GM23338 (cell line): ENCODE measurements at regions not wholly inside any gene's neighbourhood (a gene's known extent, or its start where the extent isn't known, plus 50 kb on each side); places are given as distances from the start of the nearest gene placed in this dataset.

Experiments
- ATAC-seq: fragments of 200-7000 bp; cut with Tn5 transposase; 3 replicates; pipeline ENCODE4 v1.9.1; 2020
- DNase-seq: peaks from one replicate; pipeline ENCODE4 v3.0.0-alpha.2; 2015; ENCODE audit warnings: low spot score
- H2AFZ ChIP-seq: fragments of 200-600 bp; sonication (generic); 2 replicates; pipeline ENCODE4 v1.8.0; 2016; ENCODE audit warnings: antibody characterized with exemption, mild to moderate bottlenecking, moderate library complexity
- H3F3A ChIP-seq: fragments of 200-600 bp; sonication (generic); replicated peaks from 2 replicates; pipeline ENCODE4 v1.8.0; 2017; ENCODE audit warnings: antibody characterized with exemption, mixed run types, low read depth
- H3K27ac ChIP-seq: fragments of 200-600 bp; sonication (generic); 2 replicates; pipeline ENCODE4 v1.6.1; 2016; ENCODE audit warnings: low read depth
- H3K27me3 ChIP-seq: fragments of 200-600 bp; sonication (generic); 2 replicates; pipeline ENCODE4 v1.8.0; 2016; ENCODE audit warnings: mild to moderate bottlenecking, mixed run types, moderate library complexity; ENCODE audit not compliant: insufficient read depth
- H3K36me3 ChIP-seq: fragments of 200-600 bp; sonication (generic); 2 replicates; pipeline ENCODE4 v1.8.0; 2016; ENCODE audit warnings: mild to moderate bottlenecking; ENCODE audit not compliant: insufficient read depth
- H3K4me1 ChIP-seq: fragments of 200-600 bp; sonication (generic); 2 replicates; pipeline ENCODE4 v1.8.0; 2016; ENCODE audit warnings: mild to moderate bottlenecking, moderate library complexity; ENCODE audit not compliant: insufficient read depth
- H3K4me2 ChIP-seq: fragments of 200-600 bp; sonication (generic); 2 replicates; pipeline ENCODE4 v1.7.1; 2017; ENCODE audit warnings: mixed run types
- H3K4me3 ChIP-seq: fragments of 200-600 bp; sonication (generic); 2 replicates; pipeline ENCODE4 v1.6.1; 2016; ENCODE audit warnings: mixed run types
- H3K79me2 ChIP-seq: fragments of 200-600 bp; sonication (generic); replicated peaks from 2 replicates; pipeline ENCODE4 v1.8.0; 2017; ENCODE audit warnings: mild to moderate bottlenecking; ENCODE audit not compliant: insufficient read depth
- H3K9me2 ChIP-seq: fragments of 200-600 bp; sonication (generic); 2 replicates; pipeline ENCODE4 v1.8.0; 2017; ENCODE audit not compliant: insufficient read depth
- H4K20me1 ChIP-seq: fragments of 200-600 bp; sonication (generic); replicated peaks from 2 replicates; pipeline ENCODE4 v1.8.0; 2017; ENCODE audit warnings: mild to moderate bottlenecking; ENCODE audit not compliant: insufficient read depth
- H3K27ac Mint-ChIP-seq: 2 replicates; pipeline ENCODE4 v1.8.0; 2020; ENCODE audit warnings: inconsistent platforms, mild to moderate bottlenecking, moderate library complexity, mixed read lengths
- H3K27me3 Mint-ChIP-seq: 3 replicates; pipeline ENCODE4 v1.8.0; 2022; ENCODE audit warnings: low read depth, mild to moderate bottlenecking, moderate library complexity, mixed read lengths, inconsistent platforms; ENCODE audit not compliant: insufficient read depth, poor library complexity
- H3K36me3 Mint-ChIP-seq: 3 replicates; pipeline ENCODE4 v1.8.0; 2021; ENCODE audit warnings: low read depth, mild to moderate bottlenecking, inconsistent platforms, moderate library complexity, mixed read lengths
- H3K4me1 Mint-ChIP-seq: 3 replicates; pipeline ENCODE4 v1.8.0; 2020; ENCODE audit warnings: mild to moderate bottlenecking, inconsistent platforms, mixed read lengths
- H3K4me3 Mint-ChIP-seq: 3 replicates; pipeline ENCODE4 v1.8.0; 2021; ENCODE audit warnings: moderate library complexity, mild to moderate bottlenecking, inconsistent platforms, mixed read lengths
- H3K9me3 Mint-ChIP-seq: 3 replicates; pipeline ENCODE4 v1.8.0; 2020; ENCODE audit warnings: moderate library complexity, mild to moderate bottlenecking, inconsistent platforms, mixed read lengths
- CREB1 ChIP-seq: fragments of 250-450 bp; sonication (Bioruptor Pico); IDR thresholded peaks from 2 replicates; pipeline ENCODE4 v1.5.0; 2020; ENCODE audit warnings: low read depth, mild to moderate bottlenecking, moderate library complexity
- EZH2 ChIP-seq: fragments of 200-600 bp; sonication (generic); IDR thresholded peaks from one replicate; pipeline ENCODE4 v1.8.0; 2017; ENCODE audit warnings: antibody characterized with exemption, mild to moderate bottlenecking, low read depth; ENCODE audit not compliant: unreplicated experiment
- EZH2phosphoT487 ChIP-seq: fragments of 200-600 bp; sonication (generic); IDR thresholded peaks from one replicate; pipeline ENCODE4 v1.8.1; 2018; ENCODE audit warnings: antibody characterized with exemption; ENCODE audit not compliant: unreplicated experiment
- JUNB ChIP-seq: IDR thresholded peaks from one replicate; pipeline ENCODE4 v1.6.1; 2016; ENCODE audit warnings: antibody characterized with exemption; ENCODE audit not compliant: unreplicated experiment
- NANOG ChIP-seq: IDR thresholded peaks from 2 replicates; pipeline ENCODE4 v1.6.1; 2016; ENCODE audit warnings: antibody characterized with exemption, borderline replicate concordance
- POLR2AphosphoS5 ChIP-seq: IDR thresholded peaks from 2 replicates; pipeline ENCODE4 v1.6.1; 2016; ENCODE audit warnings: antibody characterized with exemption, low read depth
- STAT1 ChIP-seq: IDR thresholded peaks from one replicate; pipeline ENCODE4 v1.6.1; 2016; ENCODE audit warnings: antibody characterized with exemption; ENCODE audit not compliant: unreplicated experiment
- ZNF114 ChIP-seq: fragments of 250-450 bp; sonication (Bioruptor Pico); IDR thresholded peaks from 2 replicates; pipeline ENCODE4 v1.5.0; 2020; ENCODE audit warnings: mild to moderate bottlenecking, moderate library complexity
- ZNF331 ChIP-seq: fragments of 250-450 bp; sonication (Bioruptor Pico); IDR thresholded peaks from 2 replicates; pipeline ENCODE4 v1.5.0; 2020; ENCODE audit warnings: low read depth, mild to moderate bottlenecking, moderate library complexity
- TF ChIP-seq, protein P1 (sequence below): IDR thresholded peaks from one replicate; pipeline ENCODE4 v1.6.1; 2018; ENCODE audit warnings: antibody characterized with exemption; ENCODE audit not compliant: unreplicated experiment
- TF ChIP-seq, protein P2 (sequence below), 2 experiments: fragments of 200-600 bp in 1 of 2; sonication (generic) in 1 of 2; conservative IDR thresholded peaks; 2 replicates each; pipeline versions ENCODE4 v1.5.1 to v1.6.1; 2016 to 2017; ENCODE audit warnings: antibody characterized with exemption in 2 of 2, low read depth in 2 of 2, mild to moderate bottlenecking in 2 of 2, moderate library complexity in 1 of 2
- TF ChIP-seq, protein P3 (sequence below): fragments of 250-450 bp; sonication (Bioruptor Pico); IDR thresholded peaks from 2 replicates; pipeline ENCODE4 v1.5.0; 2020; ENCODE audit warnings: mild to moderate bottlenecking, moderate library complexity
- TF ChIP-seq, protein P4 (sequence below): IDR thresholded peaks from 2 replicates; pipeline ENCODE4 v1.6.1; 2016; ENCODE audit warnings: antibody characterized with exemption

DNA sequence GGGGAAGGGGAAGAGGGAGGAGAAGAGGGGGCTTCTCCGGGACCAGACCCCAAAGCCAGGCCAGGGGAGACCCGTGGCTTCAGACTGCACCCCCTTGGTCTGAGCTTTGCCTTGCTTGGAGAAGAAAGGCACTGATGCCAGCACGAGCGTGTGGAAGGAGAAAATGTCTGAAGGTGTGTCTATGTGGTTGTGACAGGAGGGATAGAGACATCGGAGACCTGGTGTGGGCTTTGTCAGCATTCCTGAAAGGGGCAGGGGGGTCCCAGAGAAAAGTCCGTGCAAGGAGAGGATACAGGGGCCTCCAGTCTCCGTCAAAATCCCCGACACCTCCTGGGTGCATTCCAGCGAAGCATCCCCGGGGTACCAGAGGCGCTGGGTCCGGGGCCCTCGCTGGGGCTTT, 139.0 kb upstream of the LHX5 start:
- peaks cover 37% of the 10 kb centered on the region for H3K4me1 ChIP-seq
- no peaks in the 10 kb centered on the region for H4K20me1 ChIP-seq
- peak overlapping the region; percentile 81 for H3K4me3 ChIP-seq
- peaks cover 15% of the 10 kb centered on the region; the same call in 1 of the 2 replicates for H3F3A ChIP-seq
- ATAC-seq (peak; percentile 33), DNase-seq (peak; percentile 41)
- peaks cover 38% of the 10 kb centered on the region for H3K4me1 Mint-ChIP-seq
- peak overlapping the region; percentile 79 for H3K27ac Mint-ChIP-seq
- H3K9me3 Mint-ChIP-seq, result peaks cover 9% of the 10 kb centered on the region; the same call in 2 of the 3 replicates
- H3K4me3 Mint-ChIP-seq, result peak overlapping the region; percentile 77
- TF ChIP-seq CREB1 (CRISPR knock-in tag) (no peak), EZH2 (no peak), ZNF114 (no peak), ZNF331 (CRISPR knock-in tag) (no peak), NANOG (no peak), STAT1 (no peak), POLR2AphosphoS5 (no peak), JUNB (no peak), EZH2phosphoT487 (no peak)
- TF ChIP-seq, protein P1, sequence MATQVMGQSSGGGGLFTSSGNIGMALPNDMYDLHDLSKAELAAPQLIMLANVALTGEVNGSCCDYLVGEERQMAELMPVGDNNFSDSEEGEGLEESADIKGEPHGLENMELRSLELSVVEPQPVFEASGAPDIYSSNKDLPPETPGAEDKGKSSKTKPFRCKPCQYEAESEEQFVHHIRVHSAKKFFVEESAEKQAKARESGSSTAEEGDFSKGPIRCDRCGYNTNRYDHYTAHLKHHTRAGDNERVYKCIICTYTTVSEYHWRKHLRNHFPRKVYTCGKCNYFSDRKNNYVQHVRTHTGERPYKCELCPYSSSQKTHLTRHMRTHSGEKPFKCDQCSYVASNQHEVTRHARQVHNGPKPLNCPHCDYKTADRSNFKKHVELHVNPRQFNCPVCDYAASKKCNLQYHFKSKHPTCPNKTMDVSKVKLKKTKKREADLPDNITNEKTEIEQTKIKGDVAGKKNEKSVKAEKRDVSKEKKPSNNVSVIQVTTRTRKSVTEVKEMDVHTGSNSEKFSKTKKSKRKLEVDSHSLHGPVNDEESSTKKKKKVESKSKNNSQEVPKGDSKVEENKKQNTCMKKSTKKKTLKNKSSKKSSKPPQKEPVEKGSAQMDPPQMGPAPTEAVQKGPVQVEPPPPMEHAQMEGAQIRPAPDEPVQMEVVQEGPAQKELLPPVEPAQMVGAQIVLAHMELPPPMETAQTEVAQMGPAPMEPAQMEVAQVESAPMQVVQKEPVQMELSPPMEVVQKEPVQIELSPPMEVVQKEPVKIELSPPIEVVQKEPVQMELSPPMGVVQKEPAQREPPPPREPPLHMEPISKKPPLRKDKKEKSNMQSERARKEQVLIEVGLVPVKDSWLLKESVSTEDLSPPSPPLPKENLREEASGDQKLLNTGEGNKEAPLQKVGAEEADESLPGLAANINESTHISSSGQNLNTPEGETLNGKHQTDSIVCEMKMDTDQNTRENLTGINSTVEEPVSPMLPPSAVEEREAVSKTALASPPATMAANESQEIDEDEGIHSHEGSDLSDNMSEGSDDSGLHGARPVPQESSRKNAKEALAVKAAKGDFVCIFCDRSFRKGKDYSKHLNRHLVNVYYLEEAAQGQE, result no peak
- TF ChIP-seq, protein P2, sequence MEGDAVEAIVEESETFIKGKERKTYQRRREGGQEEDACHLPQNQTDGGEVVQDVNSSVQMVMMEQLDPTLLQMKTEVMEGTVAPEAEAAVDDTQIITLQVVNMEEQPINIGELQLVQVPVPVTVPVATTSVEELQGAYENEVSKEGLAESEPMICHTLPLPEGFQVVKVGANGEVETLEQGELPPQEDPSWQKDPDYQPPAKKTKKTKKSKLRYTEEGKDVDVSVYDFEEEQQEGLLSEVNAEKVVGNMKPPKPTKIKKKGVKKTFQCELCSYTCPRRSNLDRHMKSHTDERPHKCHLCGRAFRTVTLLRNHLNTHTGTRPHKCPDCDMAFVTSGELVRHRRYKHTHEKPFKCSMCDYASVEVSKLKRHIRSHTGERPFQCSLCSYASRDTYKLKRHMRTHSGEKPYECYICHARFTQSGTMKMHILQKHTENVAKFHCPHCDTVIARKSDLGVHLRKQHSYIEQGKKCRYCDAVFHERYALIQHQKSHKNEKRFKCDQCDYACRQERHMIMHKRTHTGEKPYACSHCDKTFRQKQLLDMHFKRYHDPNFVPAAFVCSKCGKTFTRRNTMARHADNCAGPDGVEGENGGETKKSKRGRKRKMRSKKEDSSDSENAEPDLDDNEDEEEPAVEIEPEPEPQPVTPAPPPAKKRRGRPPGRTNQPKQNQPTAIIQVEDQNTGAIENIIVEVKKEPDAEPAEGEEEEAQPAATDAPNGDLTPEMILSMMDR (conservative IDR thresholded peaks at IDR 0.05; ENCODE audit: low read depth in 2 of 2), result no peak
- TF ChIP-seq, protein P3, sequence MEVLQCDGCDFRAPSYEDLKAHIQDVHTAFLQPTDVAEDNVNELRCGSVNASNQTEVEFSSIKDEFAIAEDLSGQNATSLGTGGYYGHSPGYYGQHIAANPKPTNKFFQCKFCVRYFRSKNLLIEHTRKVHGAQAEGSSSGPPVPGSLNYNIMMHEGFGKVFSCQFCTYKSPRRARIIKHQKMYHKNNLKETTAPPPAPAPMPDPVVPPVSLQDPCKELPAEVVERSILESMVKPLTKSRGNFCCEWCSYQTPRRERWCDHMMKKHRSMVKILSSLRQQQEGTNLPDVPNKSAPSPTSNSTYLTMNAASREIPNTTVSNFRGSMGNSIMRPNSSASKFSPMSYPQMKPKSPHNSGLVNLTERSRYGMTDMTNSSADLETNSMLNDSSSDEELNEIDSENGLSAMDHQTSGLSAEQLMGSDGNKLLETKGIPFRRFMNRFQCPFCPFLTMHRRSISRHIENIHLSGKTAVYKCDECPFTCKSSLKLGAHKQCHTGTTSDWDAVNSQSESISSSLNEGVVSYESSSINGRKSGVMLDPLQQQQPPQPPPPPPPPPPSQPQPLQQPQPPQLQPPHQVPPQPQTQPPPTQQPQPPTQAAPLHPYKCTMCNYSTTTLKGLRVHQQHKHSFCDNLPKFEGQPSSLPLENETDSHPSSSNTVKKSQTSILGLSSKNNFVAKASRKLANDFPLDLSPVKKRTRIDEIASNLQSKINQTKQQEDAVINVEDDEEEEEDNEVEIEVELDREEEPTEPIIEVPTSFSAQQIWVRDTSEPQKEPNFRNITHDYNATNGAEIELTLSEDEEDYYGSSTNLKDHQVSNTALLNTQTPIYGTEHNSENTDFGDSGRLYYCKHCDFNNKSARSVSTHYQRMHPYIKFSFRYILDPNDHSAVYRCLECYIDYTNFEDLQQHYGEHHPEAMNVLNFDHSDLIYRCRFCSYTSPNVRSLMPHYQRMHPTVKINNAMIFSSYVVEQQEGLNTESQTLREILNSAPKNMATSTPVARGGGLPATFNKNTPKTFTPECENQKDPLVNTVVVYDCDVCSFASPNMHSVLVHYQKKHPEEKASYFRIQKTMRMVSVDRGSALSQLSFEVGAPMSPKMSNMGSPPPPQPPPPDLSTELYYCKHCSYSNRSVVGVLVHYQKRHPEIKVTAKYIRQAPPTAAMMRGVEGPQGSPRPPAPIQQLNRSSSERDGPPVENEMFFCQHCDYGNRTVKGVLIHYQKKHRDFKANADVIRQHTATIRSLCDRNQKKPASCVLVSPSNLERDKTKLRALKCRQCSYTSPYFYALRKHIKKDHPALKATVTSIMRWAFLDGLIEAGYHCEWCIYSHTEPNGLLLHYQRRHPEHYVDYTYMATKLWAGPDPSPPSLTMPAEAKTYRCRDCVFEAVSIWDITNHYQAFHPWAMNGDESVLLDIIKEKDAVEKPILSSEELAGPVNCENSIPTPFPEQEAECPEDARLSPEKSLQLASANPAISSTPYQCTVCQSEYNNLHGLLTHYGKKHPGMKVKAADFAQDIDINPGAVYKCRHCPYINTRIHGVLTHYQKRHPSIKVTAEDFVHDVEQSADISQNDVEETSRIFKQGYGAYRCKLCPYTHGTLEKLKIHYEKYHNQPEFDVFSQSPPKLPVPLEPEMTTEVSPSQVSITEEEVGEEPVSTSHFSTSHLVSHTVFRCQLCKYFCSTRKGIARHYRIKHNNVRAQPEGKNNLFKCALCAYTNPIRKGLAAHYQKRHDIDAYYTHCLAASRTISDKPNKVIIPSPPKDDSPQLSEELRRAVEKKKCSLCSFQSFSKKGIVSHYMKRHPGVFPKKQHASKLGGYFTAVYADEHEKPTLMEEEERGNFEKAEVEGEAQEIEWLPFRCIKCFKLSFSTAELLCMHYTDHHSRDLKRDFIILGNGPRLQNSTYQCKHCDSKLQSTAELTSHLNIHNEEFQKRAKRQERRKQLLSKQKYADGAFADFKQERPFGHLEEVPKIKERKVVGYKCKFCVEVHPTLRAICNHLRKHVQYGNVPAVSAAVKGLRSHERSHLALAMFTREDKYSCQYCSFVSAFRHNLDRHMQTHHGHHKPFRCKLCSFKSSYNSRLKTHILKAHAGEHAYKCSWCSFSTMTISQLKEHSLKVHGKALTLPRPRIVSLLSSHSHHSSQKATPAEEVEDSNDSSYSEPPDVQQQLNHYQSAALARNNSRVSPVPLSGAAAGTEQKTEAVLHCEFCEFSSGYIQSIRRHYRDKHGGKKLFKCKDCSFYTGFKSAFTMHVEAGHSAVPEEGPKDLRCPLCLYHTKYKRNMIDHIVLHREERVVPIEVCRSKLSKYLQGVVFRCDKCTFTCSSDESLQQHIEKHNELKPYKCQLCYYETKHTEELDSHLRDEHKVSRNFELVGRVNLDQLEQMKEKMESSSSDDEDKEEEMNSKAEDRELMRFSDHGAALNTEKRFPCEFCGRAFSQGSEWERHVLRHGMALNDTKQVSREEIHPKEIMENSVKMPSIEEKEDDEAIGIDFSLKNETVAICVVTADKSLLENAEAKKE (CRISPR knock-in tag), result no peak
- TF ChIP-seq, protein P4, sequence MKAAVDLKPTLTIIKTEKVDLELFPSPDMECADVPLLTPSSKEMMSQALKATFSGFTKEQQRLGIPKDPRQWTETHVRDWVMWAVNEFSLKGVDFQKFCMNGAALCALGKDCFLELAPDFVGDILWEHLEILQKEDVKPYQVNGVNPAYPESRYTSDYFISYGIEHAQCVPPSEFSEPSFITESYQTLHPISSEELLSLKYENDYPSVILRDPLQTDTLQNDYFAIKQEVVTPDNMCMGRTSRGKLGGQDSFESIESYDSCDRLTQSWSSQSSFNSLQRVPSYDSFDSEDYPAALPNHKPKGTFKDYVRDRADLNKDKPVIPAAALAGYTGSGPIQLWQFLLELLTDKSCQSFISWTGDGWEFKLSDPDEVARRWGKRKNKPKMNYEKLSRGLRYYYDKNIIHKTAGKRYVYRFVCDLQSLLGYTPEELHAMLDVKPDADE, result no peak
- no peaks in the 10 kb centered on the region for H3K79me2 ChIP-seq
- H3K9me2 ChIP-seq, result no peaks in the 10 kb centered on the region
- H3K27ac ChIP-seq, result peak overlapping the region; percentile 97
- peaks cover 8% of the 10 kb centered on the region; the same call in 1 of the 2 replicates for H3K27me3 ChIP-seq
- H2AFZ ChIP-seq, result peak overlapping the region; percentile 94
- peaks cover 3% of the 10 kb centered on the region; the same call in 2 of the 3 replicates for H3K36me3 Mint-ChIP-seq
- H3K36me3 ChIP-seq, result no peaks in the 10 kb centered on the region
- H3K27me3 Mint-ChIP-seq, result peaks cover 21% of the 10 kb centered on the region
- H3K4me2 ChIP-seq, result peak overlapping the region; percentile 98
